ENCODE measurements at regions not wholly inside any gene's neighbourhood (a gene's known extent, or its start where the extent isn't known, plus 50 kb on each side); places are given as distances from the start of the nearest gene placed in this dataset.
"Not testable (repeated sequence)": the region's sequence is repeated elsewhere in the genome, so short reads cannot be mapped to it uniquely, and the experiment has no call there.

DNA sequence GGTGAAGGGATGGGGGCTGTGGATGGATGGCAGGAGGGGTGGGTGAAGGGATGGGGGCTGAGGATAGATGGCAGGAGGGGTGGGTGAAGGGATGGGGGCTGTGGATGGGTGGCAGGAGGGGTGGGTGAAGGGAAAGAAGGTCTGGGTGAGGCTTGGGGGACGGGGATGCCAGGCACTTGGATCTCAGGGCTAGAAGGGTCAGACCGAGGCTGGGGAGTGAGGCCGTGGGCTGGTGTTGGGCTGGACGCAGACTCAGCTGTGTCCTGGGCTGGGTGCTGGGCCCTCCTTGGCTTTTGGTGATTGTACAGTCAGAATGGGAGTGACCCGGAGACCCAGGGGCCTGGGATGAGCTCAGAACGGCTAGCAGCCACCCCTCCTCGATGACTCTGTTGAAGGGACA lies 192.4 kb downstream of the TMEM121 start:
- not testable (repeated sequence) for H3K27me3 ChIP-seq (ENCODE audit: insufficient read depth, low read length); H3K27me3 Mint-ChIP-seq (ENCODE audit: low read depth, unreplicated experiment); H3K79me2 ChIP-seq (ENCODE audit: insufficient read depth, low read length); H4K20me1 ChIP-seq (ENCODE audit: insufficient read depth, low read length); H3K4me3 ChIP-seq (ENCODE audit: insufficient read depth, low read depth, low read length); H3K36me3 Mint-ChIP-seq (ENCODE audit: low read depth, unreplicated experiment); DNase-seq (ENCODE audit: low read depth); H3K9me3 Mint-ChIP-seq (ENCODE audit: unreplicated experiment); H3K9ac ChIP-seq (ENCODE audit: low read length); H3K4me3 Mint-ChIP-seq (ENCODE audit: unreplicated experiment); H3K27ac Mint-ChIP-seq (ENCODE audit: unreplicated experiment); FAIRE-seq; H3K36me3 ChIP-seq (ENCODE audit: insufficient read depth, low read length); H3K4me2 ChIP-seq (ENCODE audit: low read length); H3K27ac ChIP-seq (ENCODE audit: low read depth, low read length); H3K4me1 ChIP-seq (ENCODE audit: insufficient read depth, low read length); H3K4me1 Mint-ChIP-seq (ENCODE audit: low read depth, unreplicated experiment); H2AFZ ChIP-seq (ENCODE audit: low read depth, low read length); H3K9me3 ChIP-seq (ENCODE audit: insufficient read depth, low read depth, low read length)

DNA sequence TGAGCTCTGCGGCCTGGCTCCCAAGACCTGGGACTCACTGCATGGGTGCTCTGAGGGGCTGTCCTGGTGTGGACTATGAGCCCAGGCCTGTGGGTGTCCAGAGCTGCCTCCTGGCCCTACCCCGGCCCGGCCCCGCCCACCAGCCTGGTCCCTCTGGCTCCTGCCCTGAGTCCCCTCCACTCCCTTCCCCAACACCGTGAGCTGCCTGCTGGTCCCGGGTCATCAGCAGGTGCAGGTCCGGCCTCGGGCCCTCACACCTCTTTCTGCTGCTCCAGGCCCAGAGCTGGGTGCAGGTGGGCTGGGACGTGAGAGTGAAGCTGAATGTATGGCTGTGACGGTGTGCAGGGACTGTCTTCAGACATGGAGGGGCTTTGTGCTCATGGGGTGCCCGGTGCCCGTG lies 193.7 kb downstream of the TMEM121 start:
- not testable (repeated sequence) for H3K27me3 Mint-ChIP-seq (ENCODE audit: low read depth, unreplicated experiment); H3K36me3 ChIP-seq (ENCODE audit: insufficient read depth, low read length); H3K4me3 ChIP-seq (ENCODE audit: insufficient read depth, low read depth, low read length); H3K79me2 ChIP-seq (ENCODE audit: insufficient read depth, low read length); H3K4me2 ChIP-seq (ENCODE audit: low read length); H3K27ac Mint-ChIP-seq (ENCODE audit: unreplicated experiment); H3K4me1 ChIP-seq (ENCODE audit: insufficient read depth, low read length); DNase-seq (ENCODE audit: low read depth); FAIRE-seq; H4K20me1 ChIP-seq (ENCODE audit: insufficient read depth, low read length); H3K4me3 Mint-ChIP-seq (ENCODE audit: unreplicated experiment); H3K27ac ChIP-seq (ENCODE audit: low read depth, low read length); H3K9me3 ChIP-seq (ENCODE audit: insufficient read depth, low read depth, low read length); H2AFZ ChIP-seq (ENCODE audit: low read depth, low read length); H3K4me1 Mint-ChIP-seq (ENCODE audit: low read depth, unreplicated experiment); H3K27me3 ChIP-seq (ENCODE audit: insufficient read depth, low read length); H3K9ac ChIP-seq (ENCODE audit: low read length); H3K36me3 Mint-ChIP-seq (ENCODE audit: low read depth, unreplicated experiment); H3K9me3 Mint-ChIP-seq (ENCODE audit: unreplicated experiment)

DNA sequence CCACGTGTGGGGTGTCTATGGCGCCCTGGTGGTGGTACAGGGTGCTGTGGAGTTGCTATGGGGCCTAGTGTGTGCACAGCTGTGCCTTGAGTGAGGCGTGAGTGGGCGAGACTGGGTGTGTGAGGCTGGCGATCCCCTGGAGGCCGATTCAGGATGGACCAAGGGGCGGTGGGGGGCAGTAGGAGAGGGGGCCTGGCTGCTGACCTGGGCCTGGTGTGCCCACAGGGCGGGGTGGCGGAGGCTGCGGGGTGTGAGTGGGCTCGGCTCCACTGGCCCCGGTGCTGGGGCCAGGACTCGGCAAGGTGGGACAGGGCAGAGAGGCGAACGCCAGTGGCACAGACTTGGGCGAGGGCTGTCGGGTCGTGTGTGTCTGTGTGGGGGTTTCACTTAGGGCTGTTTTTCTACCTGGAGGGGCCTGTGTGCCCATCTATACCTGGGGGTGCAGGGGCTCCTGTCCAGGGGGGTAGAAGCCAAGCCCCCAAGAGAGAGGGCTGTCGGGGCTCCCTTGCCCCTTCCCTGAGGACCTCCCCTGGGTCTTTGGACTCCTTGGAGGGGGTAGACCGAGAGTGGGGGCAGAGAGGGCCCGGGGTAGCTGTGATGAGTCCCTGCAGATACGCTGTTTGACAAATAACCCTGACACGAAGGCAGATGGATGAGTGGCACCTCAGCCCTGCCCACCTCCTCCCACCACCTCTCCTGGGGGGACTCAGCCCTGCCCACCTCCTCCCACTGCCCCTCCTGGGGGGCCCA lies 194.6 kb downstream of the TMEM121 start:
- FAIRE-seq: not testable (repeated sequence)

DNA sequence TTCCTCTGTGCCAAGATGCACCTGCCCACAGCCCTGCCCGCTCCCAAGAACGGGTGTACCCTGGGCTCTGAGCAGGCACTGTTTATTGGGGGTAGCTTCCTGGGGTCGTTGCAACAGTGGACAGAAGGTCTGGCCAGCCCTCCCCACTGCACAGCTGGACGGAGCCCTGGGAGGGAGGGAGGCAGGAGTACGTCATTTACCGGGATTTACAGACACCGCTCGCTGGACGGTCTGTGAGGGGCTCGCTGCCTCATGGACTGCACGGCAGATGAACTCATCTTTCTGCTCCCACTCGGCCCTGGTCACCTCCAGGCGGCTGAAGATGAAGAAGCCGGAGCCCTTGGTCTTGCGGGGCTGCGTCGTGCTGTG lies 195.2 kb downstream of the TMEM121 start:
- not testable (repeated sequence) for FAIRE-seq; H3K9me3 Mint-ChIP-seq (ENCODE audit: unreplicated experiment); H3K36me3 Mint-ChIP-seq (ENCODE audit: low read depth, unreplicated experiment); H3K4me1 ChIP-seq (ENCODE audit: insufficient read depth, low read length); H3K27me3 ChIP-seq (ENCODE audit: insufficient read depth, low read length); H3K4me2 ChIP-seq (ENCODE audit: low read length); DNase-seq (ENCODE audit: low read depth); H2AFZ ChIP-seq (ENCODE audit: low read depth, low read length); H3K79me2 ChIP-seq (ENCODE audit: insufficient read depth, low read length); H3K27ac Mint-ChIP-seq (ENCODE audit: unreplicated experiment); H3K4me1 Mint-ChIP-seq (ENCODE audit: low read depth, unreplicated experiment); H3K9ac ChIP-seq (ENCODE audit: low read length); H3K4me3 ChIP-seq (ENCODE audit: insufficient read depth, low read depth, low read length); H3K27ac ChIP-seq (ENCODE audit: low read depth, low read length); H3K27me3 Mint-ChIP-seq (ENCODE audit: low read depth, unreplicated experiment); H3K36me3 ChIP-seq (ENCODE audit: insufficient read depth, low read length); H3K4me3 Mint-ChIP-seq (ENCODE audit: unreplicated experiment); H4K20me1 ChIP-seq (ENCODE audit: insufficient read depth, low read length); H3K9me3 ChIP-seq (ENCODE audit: insufficient read depth, low read depth, low read length)

More for the DNA sequence above, 194.6 kb downstream of the TMEM121 start:
- not testable (repeated sequence) for DNase-seq (ENCODE audit: low read depth); H3K79me2 ChIP-seq (ENCODE audit: insufficient read depth, low read length); H3K36me3 ChIP-seq (ENCODE audit: insufficient read depth, low read length); H3K4me1 ChIP-seq (ENCODE audit: insufficient read depth, low read length); H3K36me3 Mint-ChIP-seq (ENCODE audit: low read depth, unreplicated experiment); H3K27me3 ChIP-seq (ENCODE audit: insufficient read depth, low read length); H3K9ac ChIP-seq (ENCODE audit: low read length); H4K20me1 ChIP-seq (ENCODE audit: insufficient read depth, low read length); H3K9me3 Mint-ChIP-seq (ENCODE audit: unreplicated experiment); H3K9me3 ChIP-seq (ENCODE audit: insufficient read depth, low read depth, low read length); H3K4me1 Mint-ChIP-seq (ENCODE audit: low read depth, unreplicated experiment); H3K4me3 ChIP-seq (ENCODE audit: insufficient read depth, low read depth, low read length); H2AFZ ChIP-seq (ENCODE audit: low read depth, low read length); H3K4me2 ChIP-seq (ENCODE audit: low read length); H3K4me3 Mint-ChIP-seq (ENCODE audit: unreplicated experiment); H3K27ac Mint-ChIP-seq (ENCODE audit: unreplicated experiment); H3K27ac ChIP-seq (ENCODE audit: low read depth, low read length); H3K27me3 Mint-ChIP-seq (ENCODE audit: low read depth, unreplicated experiment)

DNA sequence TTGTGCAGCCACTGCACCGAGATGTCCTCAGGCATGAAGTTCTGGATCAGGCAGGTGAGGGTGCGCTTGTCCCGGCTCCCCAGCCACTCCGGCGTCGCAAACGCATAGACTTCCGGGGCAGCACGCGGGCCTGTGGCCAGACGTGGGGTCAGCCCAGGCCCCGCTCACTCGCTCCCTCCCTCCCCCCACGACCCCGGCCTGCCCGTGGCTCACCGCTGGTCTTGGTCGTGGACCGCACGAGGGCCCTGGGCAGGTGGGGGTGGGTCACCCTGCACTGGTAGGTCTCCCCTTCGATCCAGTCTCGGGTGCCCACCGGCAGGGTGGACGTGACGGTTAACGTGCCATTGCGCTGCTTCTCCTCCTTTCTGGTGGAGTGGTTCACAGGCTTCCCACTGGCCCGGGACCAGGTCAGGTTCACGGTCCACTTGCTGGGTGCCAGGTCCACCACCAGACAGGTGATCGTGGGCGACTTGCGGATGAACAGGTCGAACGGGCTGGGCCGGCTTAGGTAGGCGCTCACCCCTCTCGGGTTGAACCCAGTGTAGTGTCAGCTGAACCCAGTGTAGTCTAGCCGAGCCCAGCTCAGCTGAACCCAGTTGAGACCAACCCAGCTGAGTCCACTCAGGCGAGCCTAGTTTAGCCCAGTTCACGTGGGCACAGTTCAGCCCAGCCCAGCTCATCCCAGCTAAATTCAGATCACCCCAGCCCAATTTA lies 195.8 kb downstream of the TMEM121 start:
- H3K4me1 Mint-ChIP-seq (ENCODE audit: low read depth, unreplicated experiment); FAIRE-seq; H3K27me3 ChIP-seq (ENCODE audit: insufficient read depth, low read length); H3K4me3 ChIP-seq (ENCODE audit: insufficient read depth, low read depth, low read length); H3K9me3 Mint-ChIP-seq (ENCODE audit: unreplicated experiment); H2AFZ ChIP-seq (ENCODE audit: low read depth, low read length); H3K4me2 ChIP-seq (ENCODE audit: low read length); DNase-seq (ENCODE audit: low read depth); H3K9ac ChIP-seq (ENCODE audit: low read length); H3K9me3 ChIP-seq (ENCODE audit: insufficient read depth, low read depth, low read length); H3K27ac ChIP-seq (ENCODE audit: low read depth, low read length); H3K4me1 ChIP-seq (ENCODE audit: insufficient read depth, low read length); H3K4me3 Mint-ChIP-seq (ENCODE audit: unreplicated experiment); H3K36me3 ChIP-seq (ENCODE audit: insufficient read depth, low read length); H3K79me2 ChIP-seq (ENCODE audit: insufficient read depth, low read length); H3K27ac Mint-ChIP-seq (ENCODE audit: unreplicated experiment); H3K36me3 Mint-ChIP-seq (ENCODE audit: low read depth, unreplicated experiment); H4K20me1 ChIP-seq (ENCODE audit: insufficient read depth, low read length); H3K27me3 Mint-ChIP-seq (ENCODE audit: low read depth, unreplicated experiment): not testable (repeated sequence)

DNA sequence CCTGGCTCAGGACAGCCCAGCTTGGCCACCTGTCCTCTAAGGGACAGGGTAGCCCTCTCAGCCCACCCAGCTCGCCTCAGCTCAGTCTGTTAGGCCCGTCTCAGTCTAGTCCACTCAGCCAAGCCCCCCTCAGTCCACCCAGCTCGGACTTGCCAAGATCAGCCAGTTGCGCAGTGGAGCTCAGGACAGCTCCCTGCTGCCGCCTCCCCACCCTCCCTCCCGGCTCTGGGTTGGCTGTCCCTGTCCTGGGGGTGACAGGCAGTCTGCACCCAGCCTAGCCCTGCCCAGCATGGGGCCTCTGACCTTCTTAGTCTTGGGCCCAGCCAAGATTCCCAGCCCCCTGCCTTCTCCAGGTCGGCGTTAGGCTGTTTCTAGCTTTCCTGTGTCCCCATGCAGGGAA lies 196.9 kb downstream of the TMEM121 start:
- not testable (repeated sequence) for H3K4me2 ChIP-seq (ENCODE audit: low read length); H3K27ac Mint-ChIP-seq (ENCODE audit: unreplicated experiment); H3K36me3 ChIP-seq (ENCODE audit: insufficient read depth, low read length); H3K36me3 Mint-ChIP-seq (ENCODE audit: low read depth, unreplicated experiment); DNase-seq (ENCODE audit: low read depth); H3K9me3 Mint-ChIP-seq (ENCODE audit: unreplicated experiment); H3K4me1 ChIP-seq (ENCODE audit: insufficient read depth, low read length); FAIRE-seq; H3K27ac ChIP-seq (ENCODE audit: low read depth, low read length); H3K9me3 ChIP-seq (ENCODE audit: insufficient read depth, low read depth, low read length); H3K4me3 Mint-ChIP-seq (ENCODE audit: unreplicated experiment); H3K4me3 ChIP-seq (ENCODE audit: insufficient read depth, low read depth, low read length); H3K27me3 Mint-ChIP-seq (ENCODE audit: low read depth, unreplicated experiment); H4K20me1 ChIP-seq (ENCODE audit: insufficient read depth, low read length); H2AFZ ChIP-seq (ENCODE audit: low read depth, low read length); H3K79me2 ChIP-seq (ENCODE audit: insufficient read depth, low read length); H3K9ac ChIP-seq (ENCODE audit: low read length); H3K27me3 ChIP-seq (ENCODE audit: insufficient read depth, low read length); H3K4me1 Mint-ChIP-seq (ENCODE audit: low read depth, unreplicated experiment)
